OCI-LY7 (cell line): ENCODE measurements at regions not wholly inside any gene's neighbourhood (a gene's known extent, or its start where the extent isn't known, plus 50 kb on each side); places are given as distances from the start of the nearest gene placed in this dataset.

ENCODE experiments used
- BruUV-seq: library from RNA; stranded (reverse); fragments of 400-500 nt; replicated peaks from 2 replicates; lab custom pipeline; 2021; lab: Mats Ljungman, UMichigan
- CTCF ChIA-PET: fragments of 300-600 bp; sonication (Branson Sonifier 250); formaldehyde crosslinking; loops from one replicate; lab custom pipeline; 2022; ENCODE audit warnings: antibody characterized with exemption; ENCODE audit not compliant: unreplicated experiment; lab: Charles Lee
- POLR2A ChIA-PET: fragments of 300-600 bp; sonication (Branson Sonifier 250); formaldehyde crosslinking; loops from one replicate; lab custom pipeline; 2022; ENCODE audit warnings: antibody characterized with exemption; lab: Charles Lee
- DNase-seq: peaks from one replicate; pipeline ENCODE4 v3.0.0-alpha.2; 2015; ENCODE audit warnings: low spot score
- H2AFZ ChIP-seq: fragments of 200-600 bp; sonication (generic), shearing (Covaris generic); 2 replicates; pipeline ENCODE4 v1.6.1; 2014; ENCODE audit warnings: mild to moderate bottlenecking, antibody characterized with exemption, low read length, moderate library complexity
- H3K27ac ChIP-seq: fragments of 200-600 bp; sonication (generic); 2 replicates; pipeline ENCODE4 v1.5.1; 2014; ENCODE audit warnings: mixed run types, low read depth, mild to moderate bottlenecking, moderate library complexity, low read length, inconsistent platforms; ENCODE audit not compliant: poor library complexity, severe bottlenecking
- H3K36me3 ChIP-seq: fragments of 200-600 bp; sonication (generic); 2 replicates; pipeline ENCODE4 v1.6.1; 2014; ENCODE audit warnings: mild to moderate bottlenecking, antibody characterized with exemption, low read length, moderate library complexity, mixed read lengths; ENCODE audit not compliant: insufficient read depth
- H3K4me1 ChIP-seq: fragments of 200-600 bp; sonication (generic); 2 replicates; pipeline ENCODE4 v1.5.1; 2014; ENCODE audit warnings: mild to moderate bottlenecking, low read length; ENCODE audit not compliant: insufficient read depth, poor library complexity, severe bottlenecking
- H3K4me2 ChIP-seq: fragments of 200-600 bp; sonication (generic); 2 replicates; pipeline ENCODE4 v1.6.1; 2014; ENCODE audit warnings: mild to moderate bottlenecking, low read length
- H3K4me3 ChIP-seq: fragments of 200-600 bp; sonication (generic); 2 replicates; pipeline ENCODE4 v1.5.1; 2014; ENCODE audit warnings: mild to moderate bottlenecking, low read depth, low read length; ENCODE audit not compliant: poor library complexity, severe bottlenecking
- H3K79me2 ChIP-seq: fragments of 200-600 bp; sonication (generic); 2 replicates; pipeline ENCODE4 v1.6.1; 2016; ENCODE audit warnings: low read depth, mild to moderate bottlenecking, low read length, moderate library complexity, mixed read lengths; ENCODE audit not compliant: insufficient read depth
- H3K9me2 ChIP-seq: fragments of 200-600 bp; sonication (generic); 2 replicates; pipeline ENCODE4 v1.6.1; 2016; ENCODE audit warnings: mild to moderate bottlenecking, low read length, mixed read lengths; ENCODE audit not compliant: insufficient read depth
- H3K9me3 ChIP-seq: fragments of 200-600 bp; sonication (generic); 2 replicates; pipeline ENCODE4 v1.6.1; 2014; ENCODE audit warnings: mild to moderate bottlenecking, mixed run types, low read length, mixed read lengths
- H4K20me1 ChIP-seq: fragments of 200-600 bp; sonication (generic); 2 replicates; pipeline ENCODE4 v1.6.1; 2014; ENCODE audit warnings: mild to moderate bottlenecking, antibody characterized with exemption, low read length, moderate library complexity, mixed read lengths; ENCODE audit not compliant: insufficient read depth
- CTCF ChIP-seq: fragments of 200-600 bp; sonication (generic); conservative IDR thresholded peaks from 2 replicates; pipeline ENCODE4 v1.5.1; 2014; ENCODE audit warnings: mild to moderate bottlenecking, antibody characterized with exemption, low read length, moderate library complexity, mixed read lengths
- EZH2phosphoT487 ChIP-seq: fragments of 200-600 bp; sonication (generic); IDR thresholded peaks from 2 replicates; pipeline ENCODE4 v1.6.1; 2018; ENCODE audit warnings: low read depth, borderline replicate concordance, mild to moderate bottlenecking, mixed run types, antibody characterized with exemption, low read length, moderate library complexity, mixed read lengths
- intact Hi-C: fragments of 100-400 bp; cut with micrococcal nuclease; formaldehyde crosslinking; loops from one replicate; pipeline ENCODE4 v1.10.0; 2022; ENCODE audit not compliant: unreplicated experiment

GRCh38 chr11:90818196-90818745 lies 595.4 kb upstream of the CHORDC1 start:
- Histone ChIP-seq H3K4me1 (no peaks in the 10 kb centered on the region), H3K4me2 (no peak overlapping the region), H3K27ac (no peak overlapping the region), H3K36me3 (no peaks in the 10 kb centered on the region), H3K9me3 (no peaks in the 10 kb centered on the region), H4K20me1 (no peaks in the 10 kb centered on the region), H3K4me3 (no peak overlapping the region), H2AFZ (no peak overlapping the region), H3K79me2 (no peaks in the 10 kb centered on the region), H3K9me2 (no peaks in the 10 kb centered on the region)
- no TSS peak for BruUV-seq
- ChIA-PET POLR2A (interaction anchor here (0.6 kb wide), 1 partner anchor 18 kb away, joined by 4 read pairs; no protein-coding TSS in a partner anchor), CTCF (no interaction called here)
- DNase-seq, result no peak
- TF ChIP-seq EZH2phosphoT487, result no peak
- intact Hi-C loops, result no loop called here

- POLR2A ChIA-PET, result no interaction called here
- BruUV-seq, result no TSS peak
Observed at GRCh38 chr11:90809581-90809980, 586.7 kb upstream of the CHORDC1 start.

GRCh38 chr11:90805172-90805571 lies 582.3 kb upstream of the CHORDC1 start:
- intact Hi-C loops, result no loop called here
- Histone ChIP-seq H3K36me3 (no peaks in the 10 kb centered on the region), H3K79me2 (no peaks in the 10 kb centered on the region), H4K20me1 (no peaks in the 10 kb centered on the region), H3K9me2 (no peaks in the 10 kb centered on the region), H3K9me3 (no peaks in the 10 kb centered on the region), H3K4me2 (no peak overlapping the region), H3K4me3 (no peak overlapping the region), H2AFZ (no peak overlapping the region), H3K27ac (no peak overlapping the region), H3K4me1 (no peaks in the 10 kb centered on the region)
- no TSS peak for BruUV-seq
- CTCF ChIA-PET, result no interaction called here
- TF ChIP-seq CTCF, result no peak
- TF ChIP-seq EZH2phosphoT487, result no peak
- DNase-seq, result no peak
- POLR2A ChIA-PET, result no interaction called here

More at GRCh38 chr11:90809581-90809980, 586.7 kb upstream of the CHORDC1 start:
- Histone ChIP-seq H3K9me2 (no peaks in the 10 kb centered on the region), H3K4me3 (no peak overlapping the region), H4K20me1 (no peaks in the 10 kb centered on the region), H3K4me2 (no peak overlapping the region), H3K36me3 (no peaks in the 10 kb centered on the region), H2AFZ (no peak overlapping the region), H3K9me3 (no peaks in the 10 kb centered on the region), H3K4me1 (no peaks in the 10 kb centered on the region), H3K79me2 (no peaks in the 10 kb centered on the region), H3K27ac (no peak overlapping the region)
- intact Hi-C loops, result no loop called here
- CTCF ChIA-PET, result no interaction called here
- DNase-seq, result no peak
- TF ChIP-seq EZH2phosphoT487, result no peak
- no peak for TF ChIP-seq CTCF
